ENCODE measurements at regions not wholly inside any gene's neighbourhood (a gene's known extent, or its start where the extent isn't known, plus 50 kb on each side); places are given as distances from the start of the nearest gene placed in this dataset.

GRCh38 chr11:32244453-32244852 lies 153.6 kb downstream of the RCN1 start:
- DNase-seq (no peak), ATAC-seq (no peak)
- intact Hi-C loops (cut with DNase I), result no loop called here
- TF ChIP-seq CTCF (IDR thresholded peaks at IDR 0.05), result no peak
- Histone ChIP-seq H3K4me3 (no peak overlapping the region), H3K4me1 (no peaks in the 10 kb centered on the region), H3K9me3 (no peaks in the 10 kb centered on the region), H3K36me3 (no peaks in the 10 kb centered on the region), H3K27ac (no peak overlapping the region), H3K27me3 (peaks cover 0 to 3% (median 0%) of the 10 kb centered on the region in 7 donors)

- Histone ChIP-seq H3K27ac (no peak overlapping the region), H3K9me3 (no peaks in the 10 kb centered on the region), H3K36me3 (no peaks in the 10 kb centered on the region), H3K4me1 (no peaks in the 10 kb centered on the region), H3K27me3 (peaks cover 0 to 22% (median 6%) of the 10 kb centered on the region in 7 donors), H3K4me3 (no peak overlapping the region)
- WGBS, 2 donors, result 81 to 82% methylated on average over 3 of the region's 3 CpGs
- ATAC-seq (no peak), DNase-seq (no peak)
- no peak for TF ChIP-seq CTCF (IDR thresholded peaks at IDR 0.05)
- intact Hi-C loops (cut with DNase I), result no loop called here
Observed at GRCh38 chr11:32253706-32254105, 162.8 kb downstream of the RCN1 start.

GRCh38 chr11:32255841-32256240 lies 165.0 kb downstream of the RCN1 start:
- Histone ChIP-seq H3K27ac (no peak overlapping the region), H3K4me3 (no peak overlapping the region), H3K9me3 (no peaks in the 10 kb centered on the region), H3K36me3 (no peaks in the 10 kb centered on the region), H3K27me3 (peaks cover 0 to 22% (median 6%) of the 10 kb centered on the region in 7 donors), H3K4me1 (no peaks in the 10 kb centered on the region)
- ATAC-seq, result no peak
- no peak for TF ChIP-seq CTCF (IDR thresholded peaks at IDR 0.05)
- WGBS, 2 donors, result 47 to 51% methylated on average over 8 of the region's 8 CpGs
- intact Hi-C loops (cut with DNase I), result no loop called here
- no peak for DNase-seq

GRCh38 chr11:32256466-32256865 lies 165.6 kb downstream of the RCN1 start:
- no peak overlapping the region for H3K4me3 ChIP-seq
- H3K4me1 ChIP-seq, result no peaks in the 10 kb centered on the region
- no peak for ATAC-seq
- DNase-seq, result no peak
- intact Hi-C loops (cut with DNase I), result no loop called here
- 63 to 67% methylated on average over 4 of the region's 4 CpGs for WGBS, 2 donors
- H3K27me3 ChIP-seq, result peaks cover 0 to 22% (median 6%) of the 10 kb centered on the region in 7 donors
- H3K27ac ChIP-seq, result no peak overlapping the region
- TF ChIP-seq CTCF (IDR thresholded peaks at IDR 0.05), result no peak
- H3K9me3 ChIP-seq, result no peaks in the 10 kb centered on the region
- H3K36me3 ChIP-seq, result no peaks in the 10 kb centered on the region

Measured in heart right ventricle (tissue), 16 donors.